ENCODE measurements at regions not wholly inside any gene's neighbourhood (a gene's known extent, or its start where the extent isn't known, plus 50 kb on each side); places are given as distances from the start of the nearest gene placed in this dataset.

GRCh38 chr15:21271566-21271965 is 168.7 kb downstream of the POTEB3 start:
- TF ChIP-seq ZBTB20 (tag by site-specific recombination; IDR thresholded peaks at IDR 0.05) (no peak), ZNF169 (tag by site-specific recombination; IDR thresholded peaks at IDR 0.05) (no peak), KLF10 (tag by site-specific recombination; IDR thresholded peaks at IDR 0.05) (no peak), CTCF (tag by site-specific recombination; IDR thresholded peaks at IDR 0.05) (no peak), ZNF776 (tag by site-specific recombination; IDR thresholded peaks at IDR 0.05; ENCODE audit: borderline replicate concordance) (no peak), KLF16 (tag by site-specific recombination; IDR thresholded peaks at IDR 0.05) (no peak), SALL2 (tag by site-specific recombination; IDR thresholded peaks at IDR 0.05; ENCODE audit: borderline replicate concordance) (no peak), ZNF341 (tag by site-specific recombination; IDR thresholded peaks at IDR 0.05; ENCODE audit: low read depth) (no peak), ZNF426 (tag by site-specific recombination; IDR thresholded peaks at IDR 0.05) (no peak), ZNF133 (tag by site-specific recombination; IDR thresholded peaks at IDR 0.05) (no peak)
- TF ChIP-seq, protein P1, sequence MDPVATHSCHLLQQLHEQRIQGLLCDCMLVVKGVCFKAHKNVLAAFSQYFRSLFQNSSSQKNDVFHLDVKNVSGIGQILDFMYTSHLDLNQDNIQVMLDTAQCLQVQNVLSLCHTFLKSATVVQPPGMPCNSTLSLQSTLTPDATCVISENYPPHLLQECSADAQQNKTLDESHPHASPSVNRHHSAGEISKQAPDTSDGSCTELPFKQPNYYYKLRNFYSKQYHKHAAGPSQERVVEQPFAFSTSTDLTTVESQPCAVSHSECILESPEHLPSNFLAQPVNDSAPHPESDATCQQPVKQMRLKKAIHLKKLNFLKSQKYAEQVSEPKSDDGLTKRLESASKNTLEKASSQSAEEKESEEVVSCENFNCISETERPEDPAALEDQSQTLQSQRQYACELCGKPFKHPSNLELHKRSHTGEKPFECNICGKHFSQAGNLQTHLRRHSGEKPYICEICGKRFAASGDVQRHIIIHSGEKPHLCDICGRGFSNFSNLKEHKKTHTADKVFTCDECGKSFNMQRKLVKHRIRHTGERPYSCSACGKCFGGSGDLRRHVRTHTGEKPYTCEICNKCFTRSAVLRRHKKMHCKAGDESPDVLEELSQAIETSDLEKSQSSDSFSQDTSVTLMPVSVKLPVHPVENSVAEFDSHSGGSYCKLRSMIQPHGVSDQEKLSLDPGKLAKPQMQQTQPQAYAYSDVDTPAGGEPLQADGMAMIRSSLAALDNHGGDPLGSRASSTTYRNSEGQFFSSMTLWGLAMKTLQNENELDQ (tag by site-specific recombination; IDR thresholded peaks at IDR 0.05; ENCODE audit: low read depth), result no peak
- TF ChIP-seq, protein P2, sequence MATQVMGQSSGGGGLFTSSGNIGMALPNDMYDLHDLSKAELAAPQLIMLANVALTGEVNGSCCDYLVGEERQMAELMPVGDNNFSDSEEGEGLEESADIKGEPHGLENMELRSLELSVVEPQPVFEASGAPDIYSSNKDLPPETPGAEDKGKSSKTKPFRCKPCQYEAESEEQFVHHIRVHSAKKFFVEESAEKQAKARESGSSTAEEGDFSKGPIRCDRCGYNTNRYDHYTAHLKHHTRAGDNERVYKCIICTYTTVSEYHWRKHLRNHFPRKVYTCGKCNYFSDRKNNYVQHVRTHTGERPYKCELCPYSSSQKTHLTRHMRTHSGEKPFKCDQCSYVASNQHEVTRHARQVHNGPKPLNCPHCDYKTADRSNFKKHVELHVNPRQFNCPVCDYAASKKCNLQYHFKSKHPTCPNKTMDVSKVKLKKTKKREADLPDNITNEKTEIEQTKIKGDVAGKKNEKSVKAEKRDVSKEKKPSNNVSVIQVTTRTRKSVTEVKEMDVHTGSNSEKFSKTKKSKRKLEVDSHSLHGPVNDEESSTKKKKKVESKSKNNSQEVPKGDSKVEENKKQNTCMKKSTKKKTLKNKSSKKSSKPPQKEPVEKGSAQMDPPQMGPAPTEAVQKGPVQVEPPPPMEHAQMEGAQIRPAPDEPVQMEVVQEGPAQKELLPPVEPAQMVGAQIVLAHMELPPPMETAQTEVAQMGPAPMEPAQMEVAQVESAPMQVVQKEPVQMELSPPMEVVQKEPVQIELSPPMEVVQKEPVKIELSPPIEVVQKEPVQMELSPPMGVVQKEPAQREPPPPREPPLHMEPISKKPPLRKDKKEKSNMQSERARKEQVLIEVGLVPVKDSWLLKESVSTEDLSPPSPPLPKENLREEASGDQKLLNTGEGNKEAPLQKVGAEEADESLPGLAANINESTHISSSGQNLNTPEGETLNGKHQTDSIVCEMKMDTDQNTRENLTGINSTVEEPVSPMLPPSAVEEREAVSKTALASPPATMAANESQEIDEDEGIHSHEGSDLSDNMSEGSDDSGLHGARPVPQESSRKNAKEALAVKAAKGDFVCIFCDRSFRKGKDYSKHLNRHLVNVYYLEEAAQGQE (tag by site-specific recombination; IDR thresholded peaks at IDR 0.05), result no peak
- TF ChIP-seq, protein P3, sequence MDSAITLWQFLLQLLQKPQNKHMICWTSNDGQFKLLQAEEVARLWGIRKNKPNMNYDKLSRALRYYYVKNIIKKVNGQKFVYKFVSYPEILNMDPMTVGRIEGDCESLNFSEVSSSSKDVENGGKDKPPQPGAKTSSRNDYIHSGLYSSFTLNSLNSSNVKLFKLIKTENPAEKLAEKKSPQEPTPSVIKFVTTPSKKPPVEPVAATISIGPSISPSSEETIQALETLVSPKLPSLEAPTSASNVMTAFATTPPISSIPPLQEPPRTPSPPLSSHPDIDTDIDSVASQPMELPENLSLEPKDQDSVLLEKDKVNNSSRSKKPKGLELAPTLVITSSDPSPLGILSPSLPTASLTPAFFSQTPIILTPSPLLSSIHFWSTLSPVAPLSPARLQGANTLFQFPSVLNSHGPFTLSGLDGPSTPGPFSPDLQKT (IDR thresholded peaks at IDR 0.05; ENCODE audit: borderline replicate concordance, low read depth, low read length), result no peak
- TF ChIP-seq, protein P4, sequence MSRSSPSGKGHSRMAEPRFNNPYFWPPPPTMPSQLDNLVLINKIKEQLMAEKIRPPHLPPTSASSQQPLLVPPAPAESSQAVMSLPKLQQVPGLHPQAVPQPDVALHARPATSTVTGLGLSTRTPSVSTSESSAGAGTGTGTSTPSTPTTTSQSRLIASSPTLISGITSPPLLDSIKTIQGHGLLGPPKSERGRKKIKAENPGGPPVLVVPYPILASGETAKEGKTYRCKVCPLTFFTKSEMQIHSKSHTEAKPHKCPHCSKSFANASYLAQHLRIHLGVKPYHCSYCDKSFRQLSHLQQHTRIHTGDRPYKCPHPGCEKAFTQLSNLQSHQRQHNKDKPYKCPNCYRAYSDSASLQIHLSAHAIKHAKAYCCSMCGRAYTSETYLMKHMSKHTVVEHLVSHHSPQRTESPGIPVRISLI (tag by site-specific recombination; IDR thresholded peaks at IDR 0.05), result no peak

Data from HEK293 (cell line).